DOHH2 (cell line): ENCODE measurements at regions not wholly inside any gene's neighbourhood (a gene's known extent, or its start where the extent isn't known, plus 50 kb on each side); places are given as distances from the start of the nearest gene placed in this dataset.

ENCODE experiments used
- H3F3A ChIP-seq: fragments of 200-600 bp; sonication (generic), shearing (Covaris generic); 2 replicates; pipeline ENCODE4 v1.6.0; 2016; ENCODE audit warnings: antibody characterized with exemption, mild to moderate bottlenecking; ENCODE audit not compliant: control insufficient read depth, insufficient read depth
- H3K27ac ChIP-seq: fragments of 200-600 bp; sonication (generic); 2 replicates; pipeline ENCODE4 v1.5.1; 2014; ENCODE audit warnings: low read depth, mild to moderate bottlenecking, low read length, moderate library complexity
- H3K27me3 ChIP-seq: fragments of 200-600 bp; sonication (generic); 2 replicates; pipeline ENCODE4 v1.6.1; 2014; ENCODE audit warnings: mild to moderate bottlenecking, low read length, mixed read lengths; ENCODE audit not compliant: control insufficient read depth
- H3K36me3 ChIP-seq: fragments of 200-600 bp; sonication (generic); 2 replicates; pipeline ENCODE4 v1.6.1; 2014; ENCODE audit warnings: mild to moderate bottlenecking, low read length, moderate library complexity, mixed read lengths; ENCODE audit not compliant: control insufficient read depth
- H3K4me1 ChIP-seq: fragments of 200-600 bp; sonication (generic); 2 replicates; pipeline ENCODE4 v1.6.1; 2014; ENCODE audit warnings: mild to moderate bottlenecking, low read length, mixed read lengths; ENCODE audit not compliant: control insufficient read depth
- H3K4me2 ChIP-seq: fragments of 200-600 bp; sonication (generic); 2 replicates; pipeline ENCODE4 v1.6.0; 2014; ENCODE audit warnings: mild to moderate bottlenecking, low read length, moderate library complexity
- H3K4me3 ChIP-seq: fragments of 200-600 bp; sonication (generic); 2 replicates; pipeline ENCODE4 v1.5.1; 2014; ENCODE audit warnings: mild to moderate bottlenecking, low read length, mixed read lengths
- H3K79me2 ChIP-seq: fragments of 200-600 bp; sonication (generic); 2 replicates; pipeline ENCODE4 v1.6.1; 2014; ENCODE audit warnings: mild to moderate bottlenecking, low read length, mixed read lengths; ENCODE audit not compliant: control insufficient read depth
- H3K9me2 ChIP-seq: fragments of 200-600 bp; sonication (generic); replicated peaks from 2 replicates; pipeline ENCODE4 v1.6.1; 2014; ENCODE audit warnings: mild to moderate bottlenecking, low read length, mixed read lengths; ENCODE audit not compliant: control insufficient read depth
- H3K9me3 ChIP-seq: fragments of 200-600 bp; sonication (generic); 2 replicates; pipeline ENCODE4 v1.6.1; 2014; ENCODE audit warnings: antibody characterized with exemption, low read length, mixed read lengths; ENCODE audit not compliant: control insufficient read depth, insufficient read depth
- H4K20me1 ChIP-seq: fragments of 200-600 bp; sonication (generic); 2 replicates; pipeline ENCODE4 v1.6.0; 2014; ENCODE audit warnings: low read depth, mild to moderate bottlenecking, antibody characterized with exemption, low read length, moderate library complexity; ENCODE audit not compliant: control insufficient read depth, insufficient read depth
- CTCF ChIP-seq: fragments of 200-600 bp; sonication (generic); IDR thresholded peaks from one replicate; pipeline ENCODE4 v1.5.1; 2014; ENCODE audit warnings: antibody characterized with exemption, mild to moderate bottlenecking, low read depth, low read length; ENCODE audit not compliant: poor library complexity, severe bottlenecking
- EZH2phosphoT487 ChIP-seq: fragments of 200-600 bp; sonication (generic); IDR thresholded peaks from 2 replicates; pipeline ENCODE4 v1.6.1; 2017; ENCODE audit warnings: borderline replicate concordance, mild to moderate bottlenecking, antibody characterized with exemption, low read length, moderate library complexity, mixed read lengths

- Histone ChIP-seq H3K27me3 (no peaks in the 10 kb centered on the region), H3F3A (no peaks in the 10 kb centered on the region), H3K27ac (no peak overlapping the region), H3K9me2 (no peaks in the 10 kb centered on the region), H3K4me2 (no peak overlapping the region), H3K79me2 (no peaks in the 10 kb centered on the region), H3K9me3 (no peaks in the 10 kb centered on the region), H3K36me3 (no peaks in the 10 kb centered on the region), H4K20me1 (no peaks in the 10 kb centered on the region), H3K4me1 (no peaks in the 10 kb centered on the region), H3K4me3 (no peak overlapping the region)
- TF ChIP-seq EZH2phosphoT487 (no peak), CTCF (no peak)
Measured at GRCh38 chr14:39781466-39781865, 349.2 kb upstream of the FBXO33 start.

GRCh38 chr14:39773387-39774126 lies 341.3 kb upstream of the FBXO33 start:
- Histone ChIP-seq H3K79me2 (no peaks in the 10 kb centered on the region), H4K20me1 (no peaks in the 10 kb centered on the region), H3K36me3 (no peaks in the 10 kb centered on the region), H3K9me3 (no peaks in the 10 kb centered on the region), H3K9me2 (no peaks in the 10 kb centered on the region), H3F3A (no peaks in the 10 kb centered on the region), H3K27ac (no peak overlapping the region), H3K4me1 (no peaks in the 10 kb centered on the region), H3K27me3 (no peaks in the 10 kb centered on the region), H3K4me2 (no peak overlapping the region), H3K4me3 (no peak overlapping the region)
- no peak for TF ChIP-seq EZH2phosphoT487
- no peak for TF ChIP-seq CTCF

- Histone ChIP-seq H3K9me3 (no peaks in the 10 kb centered on the region), H3K9me2 (no peaks in the 10 kb centered on the region), H3K4me1 (no peaks in the 10 kb centered on the region), H3K27me3 (no peaks in the 10 kb centered on the region), H4K20me1 (no peaks in the 10 kb centered on the region), H3K79me2 (no peaks in the 10 kb centered on the region), H3K27ac (no peak overlapping the region), H3K4me3 (no peak overlapping the region), H3K4me2 (no peak overlapping the region), H3K36me3 (no peaks in the 10 kb centered on the region), H3F3A (no peaks in the 10 kb centered on the region)
- TF ChIP-seq EZH2phosphoT487: no peak
- no peak for TF ChIP-seq CTCF
Measured at GRCh38 chr14:39772627-39773026, 340.4 kb upstream of the FBXO33 start.
